ENCODE measurements at regions not wholly inside any gene's neighbourhood (a gene's known extent, or its start where the extent isn't known, plus 50 kb on each side); places are given as distances from the start of the nearest gene placed in this dataset.

DNA sequence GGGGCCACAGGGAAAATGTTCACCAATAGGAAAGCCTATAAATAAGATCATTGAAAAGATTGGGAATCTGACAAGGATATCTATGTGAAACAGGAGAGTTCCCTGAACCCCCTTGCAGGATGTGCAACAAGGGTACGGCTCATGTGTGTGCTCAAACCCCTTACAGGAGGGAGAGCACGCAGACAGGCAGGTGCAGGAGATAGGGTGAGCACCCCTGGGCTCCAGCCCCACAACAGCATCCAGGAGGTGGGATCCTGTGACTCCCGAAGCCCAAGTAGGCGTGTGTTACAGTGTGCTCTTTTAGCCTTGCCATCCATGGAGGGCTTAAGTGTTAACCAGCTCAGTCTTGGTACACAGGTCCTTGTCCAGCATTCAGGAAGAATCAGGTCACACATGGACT lies 204.2 kb downstream of the BMP7 start:
- Mint-ChIP-seq H3K9me3 (no peaks in the 10 kb centered on the region), H3K4me1 (no peaks in the 10 kb centered on the region), H3K27ac (no peak overlapping the region), H3K4me3 (no peak overlapping the region), H3K27me3 (peaks cover 64% of the 10 kb centered on the region)
- no peak for ATAC-seq
- DNase-seq, result no peak

DNA sequence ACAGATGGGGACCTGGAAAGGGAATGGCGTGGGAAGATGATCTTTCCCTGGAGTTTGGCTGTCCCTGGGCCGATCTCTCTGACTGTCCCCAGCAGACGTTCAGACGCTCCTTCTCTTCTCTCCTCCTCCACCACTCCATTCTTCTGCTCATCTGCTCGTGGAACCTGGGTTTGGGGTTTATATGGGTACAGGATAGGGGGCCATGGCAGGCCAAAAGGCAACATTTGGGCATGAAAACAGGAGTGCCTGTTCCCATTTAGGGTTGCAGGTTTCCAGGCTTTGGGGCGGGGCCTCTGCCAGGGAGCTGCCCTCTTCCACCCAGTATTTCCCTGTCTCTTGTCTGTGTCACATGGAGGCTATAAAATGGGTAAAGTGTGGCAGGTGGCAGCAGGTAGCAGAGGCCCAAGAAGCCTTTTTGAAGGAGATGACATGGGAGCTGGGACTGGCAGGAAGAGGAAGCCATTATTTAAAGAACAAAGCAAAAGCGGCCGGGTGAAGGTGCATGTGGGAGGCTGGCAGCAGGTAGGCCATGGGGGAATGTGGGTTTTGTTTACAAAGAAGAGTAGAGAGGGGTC lies 203.7 kb downstream of the BMP7 start:
- no peaks in the 10 kb centered on the region for H3K4me1 Mint-ChIP-seq
- no peaks in the 10 kb centered on the region for H3K9me3 Mint-ChIP-seq
- no peak for ATAC-seq
- H3K27me3 Mint-ChIP-seq, result peaks cover 66% of the 10 kb centered on the region
- DNase-seq, result no peak
- H3K4me3 Mint-ChIP-seq, result no peak overlapping the region
- peak overlapping the region in 1 of 2 donors; percentile 36 for H3K27ac Mint-ChIP-seq

DNA sequence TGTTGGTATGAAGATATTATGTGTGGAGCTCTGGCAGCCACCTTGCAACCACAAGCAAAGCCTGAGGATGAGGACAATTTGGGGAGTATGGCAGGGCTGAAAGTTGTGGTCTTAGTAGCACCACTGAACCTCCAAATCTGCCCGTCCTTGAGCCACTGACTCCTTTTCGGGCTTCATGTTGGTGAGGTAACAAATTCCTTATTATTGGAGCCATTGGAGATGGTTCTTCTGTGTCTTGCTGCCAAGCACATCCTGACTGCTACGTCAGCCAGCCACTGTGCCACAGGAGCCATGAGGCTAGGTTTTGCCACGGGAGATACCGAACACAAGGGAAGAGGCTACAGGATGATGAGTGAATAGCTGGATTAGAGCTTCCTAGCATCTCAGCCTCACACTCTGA lies 201.6 kb downstream of the BMP7 start:
- Mint-ChIP-seq H3K27me3 (peaks cover 76% of the 10 kb centered on the region), H3K9me3 (no peaks in the 10 kb centered on the region), H3K27ac (peak overlapping the region in 1 of 2 donors; percentile 50), H3K4me1 (no peaks in the 10 kb centered on the region), H3K4me3 (no peak overlapping the region)
- DNase-seq (no peak), ATAC-seq (no peak)

DNA sequence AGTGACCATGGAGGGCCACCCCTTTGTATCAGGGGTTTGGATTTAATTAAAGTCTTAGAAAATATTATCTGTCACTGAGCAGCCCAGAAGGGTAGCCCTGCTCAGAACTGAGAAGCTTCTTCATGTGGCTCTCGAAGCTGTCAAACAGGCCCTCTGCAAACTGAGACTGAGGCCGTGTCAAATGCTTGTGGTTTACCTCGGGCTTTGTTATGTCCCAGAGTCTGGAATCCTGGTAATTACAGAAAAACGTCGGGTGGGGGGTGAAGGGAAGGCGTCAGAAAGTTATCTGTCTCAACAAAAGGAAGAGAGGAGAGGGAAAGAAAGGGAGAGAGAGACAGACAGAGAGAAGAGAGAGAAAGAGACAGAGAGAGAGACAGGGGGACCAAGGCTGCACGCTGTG lies 200.8 kb downstream of the BMP7 start:
- H3K4me3 Mint-ChIP-seq, result no peak overlapping the region
- H3K4me1 Mint-ChIP-seq, result no peaks in the 10 kb centered on the region
- DNase-seq (no peak), ATAC-seq (no peak)
- no peaks in the 10 kb centered on the region for H3K9me3 Mint-ChIP-seq
- peaks cover 81% of the 10 kb centered on the region for H3K27me3 Mint-ChIP-seq
- no peak overlapping the region for H3K27ac Mint-ChIP-seq

DNA sequence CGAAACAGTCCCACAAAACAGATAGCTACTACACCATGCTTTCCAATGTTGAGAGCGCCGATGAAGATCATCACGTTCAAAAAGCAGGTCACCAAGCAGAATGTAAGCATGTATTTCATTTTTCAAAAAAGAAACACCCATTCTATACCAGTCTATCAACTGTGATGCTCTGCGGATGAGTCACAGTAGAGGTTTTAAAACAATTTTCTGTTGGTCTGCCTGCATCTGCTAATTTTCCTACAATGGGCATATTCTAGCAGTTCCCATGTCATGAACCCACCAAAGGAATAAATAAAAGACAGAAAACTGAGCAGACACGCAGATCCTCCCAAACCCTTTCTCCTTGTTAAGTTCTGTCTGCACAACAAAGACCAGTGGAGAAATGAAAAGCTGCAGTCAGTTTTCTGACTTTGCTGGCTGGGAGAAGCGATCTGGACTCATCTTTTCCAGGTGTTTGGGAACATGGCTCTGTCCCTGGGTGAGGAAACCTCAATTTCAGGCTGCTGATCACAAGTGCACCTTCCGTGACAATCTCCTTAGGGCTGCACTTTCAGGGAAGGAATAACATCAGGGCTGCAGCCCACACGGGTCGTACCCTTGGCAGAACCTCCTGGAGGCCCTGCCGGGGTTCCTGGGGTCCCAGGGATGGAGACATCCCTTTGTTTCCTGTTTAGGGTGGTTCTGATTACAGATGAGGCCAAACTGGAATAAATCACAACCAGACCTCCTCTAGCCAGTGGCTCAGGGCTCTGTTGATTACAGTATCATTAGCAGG lies 200.1 kb downstream of the BMP7 start:
- DNase-seq (no peak), ATAC-seq (no peak)
- no peak overlapping the region for H3K27ac Mint-ChIP-seq
- H3K27me3 Mint-ChIP-seq, result peaks cover 83% of the 10 kb centered on the region
- no peak overlapping the region for H3K4me3 Mint-ChIP-seq
- peaks cover 3% of the 10 kb centered on the region for H3K4me1 Mint-ChIP-seq
- no peaks in the 10 kb centered on the region for H3K9me3 Mint-ChIP-seq

DNA sequence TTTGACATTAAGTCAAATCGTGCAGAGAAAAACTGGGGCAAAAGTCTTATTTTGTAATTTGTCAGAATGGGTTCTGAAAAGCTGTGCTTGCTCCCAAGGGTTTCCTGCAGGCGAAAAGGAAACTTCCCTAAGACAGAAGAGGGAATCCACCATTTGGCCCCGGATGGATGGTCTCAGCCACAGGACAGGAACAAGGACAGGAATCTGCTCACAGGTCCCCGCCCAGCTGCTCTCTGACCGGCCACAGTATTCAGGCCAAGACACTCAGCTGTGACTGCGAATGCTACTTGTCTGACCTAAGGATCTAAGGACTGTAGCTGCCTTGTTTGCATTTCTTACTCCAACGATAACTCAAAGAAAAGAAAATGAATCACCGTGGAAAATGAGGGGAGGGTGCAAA lies 197.0 kb downstream of the BMP7 start:
- Mint-ChIP-seq H3K27me3 (peaks cover 87% of the 10 kb centered on the region), H3K9me3 (no peaks in the 10 kb centered on the region), H3K27ac (no peak overlapping the region), H3K4me3 (no peak overlapping the region), H3K4me1 (peaks cover 6% of the 10 kb centered on the region)
- DNase-seq (no peak), ATAC-seq (no peak)

DNA sequence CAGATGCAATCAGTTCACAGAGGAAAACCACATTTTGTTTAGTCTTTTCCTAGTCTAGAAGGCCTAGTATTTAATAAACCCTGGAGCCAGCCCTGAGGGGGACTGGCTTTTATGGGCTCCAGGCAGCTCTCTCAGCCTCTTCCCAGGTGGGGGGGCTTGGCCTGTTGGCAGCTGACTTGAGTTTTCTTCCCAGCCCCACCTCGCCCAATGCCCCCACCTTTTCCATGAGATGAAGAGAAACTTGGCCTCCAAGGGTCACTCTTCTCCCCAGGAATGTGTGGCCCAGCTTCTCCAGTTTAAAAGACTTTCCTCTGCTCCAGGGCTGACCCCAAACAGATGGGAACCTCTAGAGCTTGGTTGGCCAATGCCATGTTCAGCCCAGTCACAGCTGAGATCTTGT lies 196.1 kb downstream of the BMP7 start:
- Mint-ChIP-seq H3K27ac (no peak overlapping the region), H3K27me3 (peaks cover 85% of the 10 kb centered on the region), H3K4me3 (no peak overlapping the region), H3K4me1 (peaks cover 6% of the 10 kb centered on the region), H3K9me3 (no peaks in the 10 kb centered on the region)
- DNase-seq (no peak), ATAC-seq (no peak)

DNA sequence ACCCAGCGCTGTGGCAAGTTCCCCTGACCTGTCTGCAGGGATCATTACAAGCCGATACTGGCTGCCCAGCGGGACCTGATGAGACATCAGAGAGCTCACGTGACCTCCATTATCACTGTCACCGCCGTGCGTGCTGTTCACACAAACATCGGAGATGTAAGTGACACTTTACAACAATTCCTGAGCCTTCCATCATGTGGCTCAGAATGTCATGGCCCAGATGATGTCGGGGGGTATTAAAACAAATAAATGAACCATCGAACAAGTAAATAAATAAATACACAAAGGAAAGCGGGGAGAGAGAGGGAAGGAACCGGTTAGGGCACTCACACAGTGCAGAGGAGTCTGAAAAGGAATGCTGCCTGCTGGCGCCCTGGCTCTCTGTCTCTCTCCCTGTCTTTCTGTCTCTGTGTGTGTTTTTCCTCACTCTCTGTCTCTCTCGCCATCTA lies 195.1 kb downstream of the BMP7 start:
- H3K9me3 Mint-ChIP-seq, result peaks cover 0 to 10% of the 10 kb centered on the region in 2 donors
- peaks cover 77% of the 10 kb centered on the region for H3K27me3 Mint-ChIP-seq
- H3K4me1 Mint-ChIP-seq, result peaks cover 6% of the 10 kb centered on the region
- no peak overlapping the region for H3K27ac Mint-ChIP-seq
- no peak for ATAC-seq
- DNase-seq, result no peak
- no peak overlapping the region for H3K4me3 Mint-ChIP-seq

DNA sequence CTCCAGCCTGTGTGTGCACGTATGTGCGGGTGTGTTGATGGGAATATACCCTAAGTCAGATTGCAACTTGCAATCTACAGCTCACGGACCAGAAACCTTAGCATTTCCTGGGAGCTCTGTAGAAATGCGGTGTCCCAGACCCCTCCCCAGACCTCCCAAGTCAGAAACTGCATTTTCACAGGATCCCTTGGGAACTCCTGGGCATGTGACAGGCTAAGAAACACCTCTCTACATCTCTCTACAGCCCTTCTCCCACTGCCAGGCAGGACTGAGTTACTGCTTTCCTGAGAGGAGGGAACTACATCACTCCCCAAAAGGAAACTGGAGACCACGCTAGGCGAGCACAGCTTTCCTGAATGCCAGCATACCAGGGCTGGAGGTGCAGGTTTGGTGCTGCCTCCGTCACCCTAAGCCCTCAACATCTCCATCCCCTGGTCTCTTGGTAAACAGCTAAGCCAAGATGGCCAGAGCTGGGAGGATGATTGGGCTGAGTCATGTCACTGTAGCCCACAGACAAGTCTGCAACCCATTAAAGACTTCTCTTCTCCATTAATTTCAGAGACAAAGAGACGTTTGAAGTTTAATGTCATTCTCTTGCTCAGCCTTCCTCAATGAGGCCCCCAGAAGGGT lies 194.4 kb downstream of the BMP7 start:
- H3K4me3 Mint-ChIP-seq, result no peak overlapping the region
- peaks cover 6% of the 10 kb centered on the region for H3K4me1 Mint-ChIP-seq
- H3K9me3 Mint-ChIP-seq, result peaks cover 3 to 17% of the 10 kb centered on the region in 2 donors
- peaks cover 70% of the 10 kb centered on the region for H3K27me3 Mint-ChIP-seq
- H3K27ac Mint-ChIP-seq, result no peak overlapping the region
- no peak for ATAC-seq
- no peak for DNase-seq

DNA sequence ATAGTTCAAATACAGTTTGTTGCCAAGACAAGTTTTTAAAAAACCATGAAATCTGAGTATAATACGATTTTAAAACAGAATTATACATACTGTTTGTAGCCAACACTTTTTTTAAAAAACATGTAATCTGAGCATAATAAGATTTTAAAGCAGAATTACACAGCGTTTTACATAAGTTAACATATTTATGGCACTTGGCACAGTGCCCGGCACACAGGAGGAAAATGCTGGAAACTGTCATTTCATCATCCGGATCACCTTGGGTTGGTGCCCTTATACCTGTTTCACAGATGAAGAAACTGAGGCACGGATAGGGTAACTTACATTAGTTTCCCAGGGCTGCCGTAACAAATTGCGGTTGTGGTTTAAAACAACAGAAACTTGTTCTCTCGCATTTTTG lies 193.0 kb downstream of the BMP7 start:
- Mint-ChIP-seq H3K27ac (no peak overlapping the region), H3K4me3 (no peak overlapping the region), H3K4me1 (peaks cover 6% of the 10 kb centered on the region), H3K27me3 (peaks cover 59% of the 10 kb centered on the region), H3K9me3 (peaks cover 5 to 22% of the 10 kb centered on the region in 2 donors)
- ATAC-seq, result no peak
- DNase-seq, result no peak

DNA sequence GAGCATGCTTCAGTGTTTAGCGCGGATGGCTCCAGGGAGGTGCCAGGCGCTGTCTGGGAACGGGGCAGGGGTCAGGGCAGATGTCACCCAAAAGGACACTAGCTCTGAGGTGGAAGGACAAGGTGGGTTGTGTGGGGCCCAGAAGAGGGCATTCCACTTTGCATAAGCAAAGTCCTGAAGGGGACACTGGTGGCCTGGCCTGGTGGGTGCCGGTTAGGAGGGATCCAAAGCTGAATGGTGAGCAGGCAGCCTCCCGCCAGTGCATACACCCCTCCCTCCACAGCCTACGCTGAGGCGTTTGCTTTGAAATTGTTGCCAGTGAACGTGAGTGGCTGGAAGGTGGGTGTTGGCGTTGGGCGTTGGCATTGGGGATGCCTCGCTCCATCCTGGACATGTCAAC lies 192.1 kb downstream of the BMP7 start:
- peaks cover 5 to 29% of the 10 kb centered on the region in 2 donors for H3K9me3 Mint-ChIP-seq
- ATAC-seq (no peak), DNase-seq (no peak)
- no peak overlapping the region for H3K4me3 Mint-ChIP-seq
- peaks cover 53% of the 10 kb centered on the region for H3K27me3 Mint-ChIP-seq
- no peak overlapping the region for H3K27ac Mint-ChIP-seq
- peaks cover 6% of the 10 kb centered on the region for H3K4me1 Mint-ChIP-seq

DNA sequence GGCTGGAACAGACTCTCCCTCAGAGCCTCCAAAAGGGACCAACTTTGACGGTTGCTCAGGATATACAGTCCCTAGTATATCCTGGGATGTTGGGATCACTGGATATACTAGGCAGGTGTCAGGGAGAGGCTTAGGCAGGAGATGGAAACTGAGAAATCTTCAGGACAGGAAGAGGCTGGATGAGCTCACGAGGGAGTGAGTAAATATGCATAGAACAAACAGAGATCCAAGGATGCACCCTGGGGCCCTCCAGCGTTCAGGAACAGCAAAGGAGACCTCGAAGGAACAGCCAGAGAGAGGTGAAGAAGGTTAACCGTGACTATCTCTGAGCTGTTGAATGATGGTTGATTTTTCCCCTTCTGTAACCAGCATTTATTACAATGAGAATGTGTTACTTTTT lies 191.3 kb downstream of the BMP7 start:
- Mint-ChIP-seq H3K27me3 (peaks cover 45% of the 10 kb centered on the region), H3K4me1 (peaks cover 6% of the 10 kb centered on the region), H3K9me3 (peaks cover 5 to 37% of the 10 kb centered on the region in 2 donors), H3K27ac (peak overlapping the region in 1 of 2 donors; percentile 61), H3K4me3 (no peak overlapping the region)
- ATAC-seq (no peak), DNase-seq (no peak)

DNA sequence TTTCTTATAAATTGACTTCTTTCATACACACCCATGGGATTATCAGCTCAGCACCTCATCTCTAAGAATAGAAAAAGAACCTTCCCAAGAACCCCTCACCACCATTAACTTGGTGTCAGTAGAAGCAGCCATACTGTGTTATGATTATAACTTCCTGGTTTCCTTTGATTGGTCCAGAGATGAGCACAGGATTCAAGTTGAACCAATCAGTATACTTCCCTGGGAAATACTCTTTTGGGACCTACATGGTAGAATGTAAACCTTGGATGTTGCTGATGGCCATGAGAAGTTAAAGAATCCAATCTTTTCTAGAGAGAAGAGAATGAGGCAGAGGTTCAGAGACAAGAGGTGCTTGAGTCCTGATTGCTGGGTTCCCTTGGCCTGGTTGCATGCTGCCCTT lies 190.8 kb downstream of the BMP7 start:
- H3K27ac Mint-ChIP-seq, result peak overlapping the region in 1 of 2 donors; percentile 61
- no peak for DNase-seq

DNA sequence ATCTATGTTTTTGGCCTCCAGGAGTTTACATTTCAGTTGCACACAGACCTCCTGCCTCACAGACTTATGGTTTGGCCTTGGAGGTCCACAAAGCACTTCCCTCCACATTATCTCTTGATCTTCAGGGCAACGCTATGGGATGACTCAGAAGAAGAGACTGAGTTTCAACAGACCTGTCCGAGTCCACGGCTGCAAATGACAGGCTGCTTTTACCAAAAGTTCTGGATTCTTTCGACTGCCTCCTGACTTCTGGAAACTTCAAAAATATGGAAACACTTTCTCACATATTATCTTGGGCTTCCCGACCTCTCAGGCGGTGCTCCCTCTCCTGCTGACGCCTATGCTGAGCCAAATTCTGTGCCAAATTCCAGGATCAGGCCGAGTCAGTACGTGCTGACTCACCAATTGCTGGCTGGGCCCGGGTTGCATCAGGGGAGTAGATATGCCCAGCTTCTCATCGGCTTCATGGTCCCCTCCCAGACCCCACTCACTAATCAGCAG lies 190.2 kb downstream of the BMP7 start:
- H3K27ac Mint-ChIP-seq, result peak overlapping the region in 1 of 2 donors; percentile 60
- H3K27me3 Mint-ChIP-seq, result peaks cover 35% of the 10 kb centered on the region
- H3K4me3 Mint-ChIP-seq, result no peak overlapping the region
- ATAC-seq (no peak), DNase-seq (no peak)
- peaks cover 4% of the 10 kb centered on the region for H3K4me1 Mint-ChIP-seq
- H3K9me3 Mint-ChIP-seq, result peaks cover 5 to 42% of the 10 kb centered on the region in 2 donors

More for the DNA sequence above, 190.8 kb downstream of the BMP7 start:
- H3K4me3 Mint-ChIP-seq, result no peak overlapping the region
- ATAC-seq, result no peak
- H3K4me1 Mint-ChIP-seq, result peaks cover 6% of the 10 kb centered on the region
- peaks cover 5 to 41% of the 10 kb centered on the region in 2 donors for H3K9me3 Mint-ChIP-seq
- peaks cover 41% of the 10 kb centered on the region for H3K27me3 Mint-ChIP-seq

DNA sequence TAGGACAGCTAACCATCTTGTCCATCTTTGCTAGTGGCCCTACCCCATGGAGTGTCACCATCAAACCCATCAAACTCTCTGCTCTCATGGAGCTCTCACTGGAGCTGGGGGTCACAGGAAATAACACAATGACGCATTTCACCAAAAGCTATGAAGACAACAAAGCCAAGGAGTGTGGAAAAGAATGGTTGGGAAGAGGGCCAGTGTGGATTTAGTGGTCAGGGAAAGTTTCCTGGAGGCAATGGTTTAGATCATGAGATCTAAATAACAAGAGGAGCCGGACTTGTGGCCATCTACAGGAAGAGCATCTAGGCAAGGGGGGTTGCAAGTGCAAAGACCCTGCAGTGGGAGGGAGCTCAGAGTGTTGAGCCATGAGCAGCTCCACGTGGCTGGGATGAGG lies 189.5 kb downstream of the BMP7 start:
- peaks cover 5 to 42% of the 10 kb centered on the region in 2 donors for H3K9me3 Mint-ChIP-seq
- H3K27ac Mint-ChIP-seq, result no peak overlapping the region
- no peaks in the 10 kb centered on the region for H3K4me1 Mint-ChIP-seq
- H3K27me3 Mint-ChIP-seq, result peaks cover 35% of the 10 kb centered on the region
- H3K4me3 Mint-ChIP-seq, result no peak overlapping the region
- ATAC-seq (no peak), DNase-seq (no peak)

DNA sequence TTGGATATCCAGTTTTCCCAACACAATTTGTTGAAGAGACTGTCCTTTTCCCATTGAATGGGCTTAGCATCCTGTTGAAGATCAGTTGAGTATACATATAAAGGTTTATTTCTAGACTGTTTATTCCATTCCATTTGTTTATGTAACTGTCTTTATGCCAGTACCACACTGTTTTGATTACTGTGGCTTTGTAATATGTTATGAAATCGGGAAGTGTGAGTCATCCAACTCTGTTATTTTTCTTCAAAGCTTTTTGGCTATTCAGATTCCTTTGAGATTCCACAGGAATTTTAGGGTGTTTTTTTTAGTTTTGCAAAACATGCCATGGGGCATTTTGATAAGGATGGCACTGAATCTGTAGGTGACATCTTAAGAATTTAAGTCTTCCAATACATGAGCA lies 188.3 kb downstream of the BMP7 start:
- no peak for ATAC-seq
- H3K4me3 Mint-ChIP-seq, result no peak overlapping the region
- H3K9me3 Mint-ChIP-seq, result peaks cover 8 to 42% of the 10 kb centered on the region in 2 donors
- DNase-seq, result no peak
- H3K27me3 Mint-ChIP-seq, result peaks cover 35% of the 10 kb centered on the region
- H3K27ac Mint-ChIP-seq, result no peak overlapping the region
- no peaks in the 10 kb centered on the region for H3K4me1 Mint-ChIP-seq
